ENCODE measurements at regions not wholly inside any gene's neighbourhood (a gene's known extent, or its start where the extent isn't known, plus 50 kb on each side); places are given as distances from the start of the nearest gene placed in this dataset.

DNA sequence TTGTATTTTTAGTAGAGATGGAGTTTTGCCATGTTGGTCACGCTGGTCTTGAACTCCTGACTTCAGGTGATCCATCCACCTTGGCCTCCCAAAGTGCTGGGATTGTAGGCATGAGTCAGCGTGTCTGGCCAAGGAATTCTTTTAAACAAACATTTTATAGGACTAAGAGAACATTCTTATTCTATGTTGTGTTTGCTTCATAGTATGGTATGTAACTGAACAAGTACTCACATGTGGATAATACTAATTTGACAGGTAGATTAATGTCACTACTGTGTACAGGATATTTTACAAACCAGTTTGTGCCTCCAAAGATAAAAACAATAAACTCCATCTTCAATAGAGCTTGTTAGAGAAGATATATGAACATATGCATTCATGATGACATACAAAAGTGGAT lies 1353.4 kb downstream of the PCDH7 start:
- TF ChIP-seq, protein P1, sequence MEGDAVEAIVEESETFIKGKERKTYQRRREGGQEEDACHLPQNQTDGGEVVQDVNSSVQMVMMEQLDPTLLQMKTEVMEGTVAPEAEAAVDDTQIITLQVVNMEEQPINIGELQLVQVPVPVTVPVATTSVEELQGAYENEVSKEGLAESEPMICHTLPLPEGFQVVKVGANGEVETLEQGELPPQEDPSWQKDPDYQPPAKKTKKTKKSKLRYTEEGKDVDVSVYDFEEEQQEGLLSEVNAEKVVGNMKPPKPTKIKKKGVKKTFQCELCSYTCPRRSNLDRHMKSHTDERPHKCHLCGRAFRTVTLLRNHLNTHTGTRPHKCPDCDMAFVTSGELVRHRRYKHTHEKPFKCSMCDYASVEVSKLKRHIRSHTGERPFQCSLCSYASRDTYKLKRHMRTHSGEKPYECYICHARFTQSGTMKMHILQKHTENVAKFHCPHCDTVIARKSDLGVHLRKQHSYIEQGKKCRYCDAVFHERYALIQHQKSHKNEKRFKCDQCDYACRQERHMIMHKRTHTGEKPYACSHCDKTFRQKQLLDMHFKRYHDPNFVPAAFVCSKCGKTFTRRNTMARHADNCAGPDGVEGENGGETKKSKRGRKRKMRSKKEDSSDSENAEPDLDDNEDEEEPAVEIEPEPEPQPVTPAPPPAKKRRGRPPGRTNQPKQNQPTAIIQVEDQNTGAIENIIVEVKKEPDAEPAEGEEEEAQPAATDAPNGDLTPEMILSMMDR (IDR thresholded peaks at IDR 0.05) = no peak
- no peak for TF ChIP-seq SIN3A (IDR thresholded peaks at IDR 0.05; ENCODE audit: borderline replicate concordance, insufficient read depth, low read depth, low read length)
- TF ChIP-seq POLR2AphosphoS5 (IDR thresholded peaks at IDR 0.05; ENCODE audit: low read depth, low read length) = no peak

Data from Panc1 (cell line).